IPS DF 6.9 (cell line): ENCODE measurements at regions not wholly inside any gene's neighbourhood (a gene's known extent, or its start where the extent isn't known, plus 50 kb on each side); places are given as distances from the start of the nearest gene placed in this dataset.

Experiments
- DNase-seq: peaks from one replicate; pipeline ENCODE4 v3.0.0-alpha.2; 2013; ENCODE audit warnings: low read depth, low spot score
- H3K27ac ChIP-seq: one replicate; pipeline ENCODE4 v1.5.1; 2013; ENCODE audit warnings: low read length, control low read depth
- H3K27me3 ChIP-seq: 2 replicates; pipeline ENCODE4 v1.6.1; 2013; ENCODE audit warnings: mild to moderate bottlenecking, low read length; ENCODE audit not compliant: control insufficient read depth, insufficient read depth
- H3K36me3 ChIP-seq: 2 replicates; pipeline ENCODE4 v1.6.1; 2013; ENCODE audit warnings: low read length; ENCODE audit not compliant: control insufficient read depth, insufficient read depth
- H3K4me1 ChIP-seq: 2 replicates; pipeline ENCODE4 v1.6.1; 2013; ENCODE audit warnings: low read length; ENCODE audit not compliant: control insufficient read depth, insufficient read depth
- H3K4me3 ChIP-seq: 2 replicates; pipeline ENCODE4 v1.5.1; 2013; ENCODE audit warnings: mild to moderate bottlenecking, low read length
- H3K9me3 ChIP-seq: 2 replicates; pipeline ENCODE4 v1.6.1; 2013; ENCODE audit warnings: low read length, inconsistent platforms; ENCODE audit not compliant: control insufficient read depth, insufficient read depth
- WGBS: extraction: QIAGEN DNeasy Blood & Tissue Kit; methylation state at CpG from one replicate; pipeline ENCODE4 v1.1.7; 2013; ENCODE audit warnings: mixed read lengths, missing lambda C conversion rate; ENCODE audit not compliant: insufficient read length, insufficient coverage; 5-methylcytosine and 5-hydroxymethylcytosine counted together

- no peaks in the 10 kb centered on the region for H3K4me1 ChIP-seq
- WGBS, result no CpG with 5 or more reads among the region's 1 CpG
- no peaks in the 10 kb centered on the region for H3K36me3 ChIP-seq
- DNase-seq, result no peak
- H3K4me3 ChIP-seq, result no peak overlapping the region
- no peaks in the 10 kb centered on the region for H3K27me3 ChIP-seq
- no peaks in the 10 kb centered on the region for H3K9me3 ChIP-seq
- no peak overlapping the region for H3K27ac ChIP-seq
These were observed 265.4 kb upstream of the TET2 start for GRCh38 chr4:104881136-104881886.

GRCh38 chr4:104890598-104891275, 255.9 kb upstream of the TET2 start:
- DNase-seq, result no peak
- no peaks in the 10 kb centered on the region for H3K9me3 ChIP-seq
- H3K4me1 ChIP-seq, result no peaks in the 10 kb centered on the region
- H3K27ac ChIP-seq, result no peak overlapping the region
- H3K27me3 ChIP-seq, result no peaks in the 10 kb centered on the region
- no peaks in the 10 kb centered on the region for H3K36me3 ChIP-seq
- WGBS, result no CpG with 5 or more reads among the region's 2 CpGs
- H3K4me3 ChIP-seq, result no peak overlapping the region

- Histone ChIP-seq H3K36me3 (no peaks in the 10 kb centered on the region), H3K27ac (no peak overlapping the region), H3K27me3 (no peaks in the 10 kb centered on the region), H3K9me3 (no peaks in the 10 kb centered on the region), H3K4me3 (no peak overlapping the region), H3K4me1 (no peaks in the 10 kb centered on the region)
- no peak for DNase-seq
- no CpG with 5 or more reads among the region's 2 CpGs for WGBS
These were observed 249.7 kb upstream of the TET2 start for GRCh38 chr4:104896660-104897645.

GRCh38 chr4:104899863-104900262, 246.8 kb upstream of the TET2 start:
- Histone ChIP-seq H3K9me3 (no peaks in the 10 kb centered on the region), H3K36me3 (no peaks in the 10 kb centered on the region), H3K4me1 (no peaks in the 10 kb centered on the region), H3K4me3 (no peak overlapping the region), H3K27me3 (no peaks in the 10 kb centered on the region), H3K27ac (no peak overlapping the region)
- no peak for DNase-seq
- no CpG with 5 or more reads among the region's 4 CpGs for WGBS

- Histone ChIP-seq H3K9me3 (no peaks in the 10 kb centered on the region), H3K27me3 (peaks cover 2% of the 10 kb centered on the region; the same call in 1 of the 2 replicates), H3K27ac (no peak overlapping the region), H3K36me3 (no peaks in the 10 kb centered on the region), H3K4me1 (no peaks in the 10 kb centered on the region), H3K4me3 (no peak overlapping the region)
- no peak for DNase-seq
- WGBS, result no CpG with 5 or more reads among the region's 3 CpGs
These were observed 245.2 kb upstream of the TET2 start for GRCh38 chr4:104901438-104901837.

- no CpG with 5 or more reads among the region's 4 CpGs for WGBS
- H3K36me3 ChIP-seq, result no peaks in the 10 kb centered on the region
- peaks cover 2% of the 10 kb centered on the region; the same call in 1 of the 2 replicates for H3K27me3 ChIP-seq
- no peaks in the 10 kb centered on the region for H3K4me1 ChIP-seq
- no peaks in the 10 kb centered on the region for H3K9me3 ChIP-seq
- H3K27ac ChIP-seq, result no peak overlapping the region
- no peak overlapping the region for H3K4me3 ChIP-seq
- DNase-seq, result no peak
These were observed 244.6 kb upstream of the TET2 start for GRCh38 chr4:104901961-104902605.

- H3K4me1 ChIP-seq, result no peaks in the 10 kb centered on the region
- no peaks in the 10 kb centered on the region for H3K36me3 ChIP-seq
- WGBS, result no CpG with 5 or more reads among the region's 2 CpGs
- H3K27ac ChIP-seq, result no peak overlapping the region
- no peak for DNase-seq
- H3K27me3 ChIP-seq, result peaks cover 7% of the 10 kb centered on the region; the same call in 1 of the 2 replicates
- H3K9me3 ChIP-seq, result no peaks in the 10 kb centered on the region
- no peak overlapping the region for H3K4me3 ChIP-seq
These were observed 241.6 kb upstream of the TET2 start for GRCh38 chr4:104905065-104905464.

GRCh38 chr4:104905546-104905945, 241.1 kb upstream of the TET2 start:
- H3K9me3 ChIP-seq, result no peaks in the 10 kb centered on the region
- WGBS, result no CpG with 5 or more reads among the region's 1 CpG
- no peak overlapping the region for H3K27ac ChIP-seq
- H3K27me3 ChIP-seq, result peaks cover 7% of the 10 kb centered on the region; the same call in 1 of the 2 replicates
- H3K4me1 ChIP-seq, result no peaks in the 10 kb centered on the region
- DNase-seq, result no peak
- no peak overlapping the region for H3K4me3 ChIP-seq
- no peaks in the 10 kb centered on the region for H3K36me3 ChIP-seq

- Histone ChIP-seq H3K27me3 (peaks cover 9% of the 10 kb centered on the region; the same call in 1 of the 2 replicates), H3K27ac (no peak overlapping the region), H3K4me1 (no peaks in the 10 kb centered on the region), H3K4me3 (no peak overlapping the region), H3K36me3 (no peaks in the 10 kb centered on the region), H3K9me3 (no peaks in the 10 kb centered on the region)
- no peak for DNase-seq
- WGBS, result no CpG with 5 or more reads among the region's 2 CpGs
These were observed 240.4 kb upstream of the TET2 start for GRCh38 chr4:104906276-104906675.
